ENCODE measurements at regions not wholly inside any gene's neighbourhood (a gene's known extent, or its start where the extent isn't known, plus 50 kb on each side); places are given as distances from the start of the nearest gene placed in this dataset.
"Not testable (repeated sequence)": the region's sequence is repeated elsewhere in the genome, so short reads cannot be mapped to it uniquely, and the experiment has no call there.

DNA sequence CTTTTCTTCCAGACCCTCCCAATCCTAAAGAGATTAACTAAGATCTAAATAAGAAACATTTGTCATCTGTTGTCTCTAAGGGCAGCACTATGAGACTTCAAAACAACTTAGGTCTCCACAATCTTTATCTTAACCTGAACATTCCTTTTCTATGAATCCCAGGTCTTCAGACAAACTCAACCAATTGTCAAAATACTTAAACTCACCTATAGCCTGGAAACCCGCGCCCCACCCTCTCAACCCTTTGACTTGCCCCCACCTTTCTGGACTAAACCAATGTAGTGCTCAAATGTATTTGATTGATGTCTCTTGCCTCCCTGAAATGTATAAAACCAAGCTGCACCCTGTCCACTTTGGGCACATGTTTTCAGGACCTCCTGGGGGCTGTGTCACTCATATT is 76.5 kb upstream of the DMRT1 start (continued):
- TF ChIP-seq, protein P1, sequence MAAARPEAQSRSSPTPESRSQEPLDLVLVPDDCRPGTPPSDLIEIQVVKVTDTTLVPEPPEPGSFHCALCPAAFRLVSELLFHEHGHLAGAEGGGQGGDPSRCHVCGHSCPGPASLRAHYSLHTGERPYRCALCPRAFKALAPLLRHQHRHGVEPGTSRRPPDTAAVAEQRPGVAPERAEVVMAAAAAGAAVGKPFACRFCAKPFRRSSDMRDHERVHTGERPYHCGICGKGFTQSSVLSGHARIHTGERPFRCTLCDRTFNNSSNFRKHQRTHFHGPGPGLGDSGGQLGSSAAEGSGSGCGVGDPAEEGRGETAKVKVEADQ (CRISPR knock-in tag; IDR thresholded peaks at IDR 0.05; ENCODE audit: borderline replicate concordance): no peak
- TF ChIP-seq ZNF839 (CRISPR knock-in tag; IDR thresholded peaks at IDR 0.05; ENCODE audit: borderline replicate concordance) (no peak), ZNF7 (CRISPR knock-in tag; IDR thresholded peaks at IDR 0.05) (no peak), SMARCC2 (IDR thresholded peaks at IDR 0.05) (no peak), ZNF431 (CRISPR knock-in tag; IDR thresholded peaks at IDR 0.05; ENCODE audit: borderline replicate concordance, low read depth) (no peak)

DNA sequence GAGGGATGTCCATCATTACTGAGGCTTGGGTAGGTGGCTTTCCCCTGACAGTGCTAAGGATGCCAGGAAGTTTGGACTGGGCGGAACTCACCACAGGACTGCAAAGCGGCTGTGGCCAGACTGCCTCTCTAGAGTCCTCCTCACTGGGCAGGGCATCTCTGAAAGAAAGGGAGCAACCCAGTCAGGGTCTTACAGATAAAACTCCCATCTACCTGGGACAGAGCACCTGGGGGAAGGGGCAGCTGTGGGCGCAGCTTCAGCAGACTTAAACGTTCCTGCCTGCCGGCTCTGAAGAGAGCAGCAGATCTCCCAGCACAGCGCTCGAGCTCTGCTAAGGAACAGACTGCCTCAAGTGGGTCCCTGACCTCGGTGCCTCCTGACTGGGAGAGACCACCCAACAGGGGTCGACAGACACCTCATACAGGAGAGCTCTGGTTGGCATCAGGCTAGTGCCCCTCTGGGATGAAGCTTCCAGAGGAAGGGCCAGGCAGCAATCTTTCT is 74.4 kb upstream of the DMRT1 start:
- H3K9me3 ChIP-seq (ENCODE audit: low read length); H3K4me3 ChIP-seq (replicated peaks in 1 of 3; ENCODE audit: insufficient read depth in 1 of 3, low read depth in 2 of 3, low read length in 3 of 3); in situ Hi-C loops (cut with HindIII; ENCODE audit: extremely low pct_ligation_motif_present, low pct_unique_long_range_greater_than_20kb); POLR2A ChIA-PET; H3K27me3 ChIP-seq (ENCODE audit: control insufficient read depth in 1 of 2, insufficient read depth in 2 of 2, low read length in 2 of 2); CTCF ChIA-PET (ENCODE audit: low intra/inter-chr PET ratio, low total read pairs); intact Hi-C loops (cut with micrococcal nuclease; ENCODE audit: unreplicated experiment); H4K20me1 ChIP-seq (ENCODE audit: insufficient read depth, low read length); H3K36me3 ChIP-seq (replicated peaks in 1 of 2; ENCODE audit: control insufficient read depth in 1 of 2, insufficient read depth in 2 of 2, low read length in 2 of 2); H2AFZ ChIP-seq (ENCODE audit: low read length); H3K9ac ChIP-seq (ENCODE audit: insufficient read depth, low read depth, low read length); H3K79me2 ChIP-seq (ENCODE audit: insufficient read depth, low read length); FAIRE-seq; ATAC-seq; BruUV-seq (replicated peaks); DNase-seq (ENCODE audit: low spot score); H3K27ac ChIP-seq (ENCODE audit: extremely low read length, insufficient read depth, low read length); H3K4me2 ChIP-seq (ENCODE audit: low read depth, low read length): not testable (repeated sequence)
- peaks cover 15% of the 10 kb centered on the region for H3K4me1 ChIP-seq (ENCODE audit: insufficient read depth, low read length)
- 60% methylated on average over 2 of the region's 9 CpGs for WGBS (ENCODE audit: low lambda C conversion rate)

DNA sequence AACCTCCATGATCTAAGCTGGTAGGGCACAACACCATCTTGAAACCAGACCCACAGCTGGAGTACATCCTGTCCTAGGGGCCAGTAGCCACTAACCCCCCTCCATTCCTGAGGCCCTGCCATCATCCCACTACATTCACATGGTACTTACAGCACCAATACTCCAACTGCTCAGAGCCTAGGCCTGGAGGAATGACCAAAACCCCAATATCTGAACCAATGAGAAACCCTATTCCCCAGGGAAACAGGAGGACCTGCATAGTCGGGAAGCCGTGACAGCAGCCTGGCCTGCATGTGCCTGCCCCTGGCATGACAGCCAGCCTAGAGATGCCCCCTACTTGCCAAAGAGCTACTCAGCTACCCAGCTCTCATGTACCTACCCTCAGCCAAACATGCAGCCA is 65.4 kb upstream of the DMRT1 start:
- in situ Hi-C loops (cut with HindIII; ENCODE audit: extremely low pct_ligation_motif_present, low pct_unique_long_range_greater_than_20kb) (no loop called here), intact Hi-C loops (cut with micrococcal nuclease; ENCODE audit: unreplicated experiment) (loop anchor here (10.0 kb wide), 1 partner anchor 919 kb away; no protein-coding TSS in a partner anchor)
- Histone ChIP-seq H3K9ac (ENCODE audit: insufficient read depth, low read depth, low read length) (no peak overlapping the region), H2AFZ (ENCODE audit: low read length) (no peak overlapping the region), H3K9me3 (ENCODE audit: low read length) (no peaks in the 10 kb centered on the region), H3K4me1 (ENCODE audit: insufficient read depth, low read length) (no peaks in the 10 kb centered on the region), H3K4me3 (replicated peaks in 1 of 3; ENCODE audit: insufficient read depth in 1 of 3, low read depth in 2 of 3, low read length in 3 of 3) (no peak overlapping the region), H3K27me3 (ENCODE audit: control insufficient read depth in 1 of 2, insufficient read depth in 2 of 2, low read length in 2 of 2) (no peaks in the 10 kb centered on the region; a peak in 1 of 5 replicates), H3K27ac (ENCODE audit: extremely low read length, insufficient read depth, low read length) (no peak overlapping the region), H4K20me1 (ENCODE audit: insufficient read depth, low read length) (no peaks in the 10 kb centered on the region), H3K36me3 (replicated peaks in 1 of 2; ENCODE audit: control insufficient read depth in 1 of 2, insufficient read depth in 2 of 2, low read length in 2 of 2) (no peaks in the 10 kb centered on the region), H3K79me2 (ENCODE audit: insufficient read depth, low read length) (no peaks in the 10 kb centered on the region), H3K4me2 (ENCODE audit: low read depth, low read length) (no peak overlapping the region)
- ChIA-PET CTCF (ENCODE audit: low intra/inter-chr PET ratio, low total read pairs) (no interaction called here), POLR2A (no interaction called here)
- DNase-seq (ENCODE audit: low spot score): no peak
- no peak for ATAC-seq
- 25% methylated on average over 2 of the region's 2 CpGs for WGBS (ENCODE audit: low lambda C conversion rate)
- no TSS peak for BruUV-seq (replicated peaks)
- no peak for FAIRE-seq
- TF ChIP-seq ZBTB42 (CRISPR knock-in tag; IDR thresholded peaks at IDR 0.05): no peak
- no peak for TF ChIP-seq RARA (CRISPR knock-in tag; IDR thresholded peaks at IDR 0.05)
- TF ChIP-seq, protein P2, sequence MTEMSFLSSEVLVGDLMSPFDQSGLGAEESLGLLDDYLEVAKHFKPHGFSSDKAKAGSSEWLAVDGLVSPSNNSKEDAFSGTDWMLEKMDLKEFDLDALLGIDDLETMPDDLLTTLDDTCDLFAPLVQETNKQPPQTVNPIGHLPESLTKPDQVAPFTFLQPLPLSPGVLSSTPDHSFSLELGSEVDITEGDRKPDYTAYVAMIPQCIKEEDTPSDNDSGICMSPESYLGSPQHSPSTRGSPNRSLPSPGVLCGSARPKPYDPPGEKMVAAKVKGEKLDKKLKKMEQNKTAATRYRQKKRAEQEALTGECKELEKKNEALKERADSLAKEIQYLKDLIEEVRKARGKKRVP (CRISPR knock-in tag; IDR thresholded peaks at IDR 0.05): no peak
- no peak for TF ChIP-seq ZMAT3 (CRISPR knock-in tag; conservative IDR thresholded peaks at IDR 0.05)
- TF ChIP-seq, protein P3, sequence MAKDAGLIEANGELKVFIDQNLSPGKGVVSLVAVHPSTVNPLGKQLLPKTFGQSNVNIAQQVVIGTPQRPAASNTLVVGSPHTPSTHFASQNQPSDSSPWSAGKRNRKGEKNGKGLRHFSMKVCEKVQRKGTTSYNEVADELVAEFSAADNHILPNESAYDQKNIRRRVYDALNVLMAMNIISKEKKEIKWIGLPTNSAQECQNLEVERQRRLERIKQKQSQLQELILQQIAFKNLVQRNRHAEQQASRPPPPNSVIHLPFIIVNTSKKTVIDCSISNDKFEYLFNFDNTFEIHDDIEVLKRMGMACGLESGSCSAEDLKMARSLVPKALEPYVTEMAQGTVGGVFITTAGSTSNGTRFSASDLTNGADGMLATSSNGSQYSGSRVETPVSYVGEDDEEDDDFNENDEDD (CRISPR knock-in tag; IDR thresholded peaks at IDR 0.05; ENCODE audit: borderline replicate concordance): no peak
- TF ChIP-seq ZNF180 (CRISPR knock-in tag; IDR thresholded peaks at IDR 0.05; ENCODE audit: borderline replicate concordance, low read depth): no peak
- no peak for TF ChIP-seq ZNF30 (CRISPR knock-in tag; IDR thresholded peaks at IDR 0.05)
- TF ChIP-seq, protein P4, sequence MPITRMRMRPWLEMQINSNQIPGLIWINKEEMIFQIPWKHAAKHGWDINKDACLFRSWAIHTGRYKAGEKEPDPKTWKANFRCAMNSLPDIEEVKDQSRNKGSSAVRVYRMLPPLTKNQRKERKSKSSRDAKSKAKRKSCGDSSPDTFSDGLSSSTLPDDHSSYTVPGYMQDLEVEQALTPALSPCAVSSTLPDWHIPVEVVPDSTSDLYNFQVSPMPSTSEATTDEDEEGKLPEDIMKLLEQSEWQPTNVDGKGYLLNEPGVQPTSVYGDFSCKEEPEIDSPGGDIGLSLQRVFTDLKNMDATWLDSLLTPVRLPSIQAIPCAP (CRISPR knock-in tag; IDR thresholded peaks at IDR 0.05; ENCODE audit: low read depth): no peak

Measured in HepG2 (cell line).